HG03108 (cell line): ENCODE measurements at regions not wholly inside any gene's neighbourhood (a gene's known extent, or its start where the extent isn't known, plus 50 kb on each side); places are given as distances from the start of the nearest gene placed in this dataset.

Experiments
- ATAC-seq: cut with Tn5 transposase; IDR thresholded peaks from one replicate; pipeline ENCODE4 v1.9.1; 2021; ENCODE audit warnings: moderate library complexity; ENCODE audit not compliant: unreplicated experiment

- no peak for ATAC-seq
Measured at GRCh38 chr2:167543721-167544120, 655.4 kb downstream of the XIRP2 start.

GRCh38 chr2:167537743-167538142 lies 649.5 kb downstream of the XIRP2 start:
- ATAC-seq = no peak

GRCh38 chr2:167534443-167534842 lies 646.2 kb downstream of the XIRP2 start:
- ATAC-seq = no peak

GRCh38 chr2:167524786-167525185 lies 636.5 kb downstream of the XIRP2 start:
- ATAC-seq = no peak

- no peak for ATAC-seq
Measured at GRCh38 chr2:167510071-167510759, 621.9 kb downstream of the XIRP2 start.

GRCh38 chr2:167509586-167509985 lies 621.3 kb downstream of the XIRP2 start:
- no peak for ATAC-seq

GRCh38 chr2:167508709-167509108 lies 620.4 kb downstream of the XIRP2 start:
- no peak for ATAC-seq

- no peak for ATAC-seq
Measured at GRCh38 chr2:167506395-167506794, 618.1 kb downstream of the XIRP2 start.

GRCh38 chr2:167504695-167505094 lies 616.4 kb downstream of the XIRP2 start:
- no peak for ATAC-seq

- ATAC-seq = no peak
Measured at GRCh38 chr2:167504061-167504460, 615.8 kb downstream of the XIRP2 start.

- no peak for ATAC-seq
Measured at GRCh38 chr2:167501618-167502017, 613.3 kb downstream of the XIRP2 start.

- no peak for ATAC-seq
Measured at GRCh38 chr2:167493862-167494261, 605.6 kb downstream of the XIRP2 start.

GRCh38 chr2:167492486-167492885 lies 604.2 kb downstream of the XIRP2 start:
- no peak for ATAC-seq

GRCh38 chr2:167491788-167492187 lies 603.5 kb downstream of the XIRP2 start:
- no peak for ATAC-seq

- no peak for ATAC-seq
Measured at GRCh38 chr2:167490455-167490854, 602.2 kb downstream of the XIRP2 start.

GRCh38 chr2:167489325-167489724 lies 601.0 kb downstream of the XIRP2 start:
- no peak for ATAC-seq

GRCh38 chr2:167487728-167488127 lies 599.4 kb downstream of the XIRP2 start:
- ATAC-seq = no peak

- no peak for ATAC-seq
Measured at GRCh38 chr2:167484875-167485274, 596.6 kb downstream of the XIRP2 start.

- no peak for ATAC-seq
Measured at GRCh38 chr2:167480986-167481309, 592.7 kb downstream of the XIRP2 start.

GRCh38 chr2:167480232-167480985 lies 592.1 kb downstream of the XIRP2 start:
- ATAC-seq = no peak

- no peak for ATAC-seq
Measured at GRCh38 chr2:167478196-167478595, 589.9 kb downstream of the XIRP2 start.

GRCh38 chr2:167475791-167476190 lies 587.5 kb downstream of the XIRP2 start:
- ATAC-seq = no peak

- no peak for ATAC-seq
Measured at GRCh38 chr2:167471734-167472133, 583.5 kb downstream of the XIRP2 start.
